Body of pancreas (tissue), 4 donors: ENCODE measurements at regions not wholly inside any gene's neighbourhood (a gene's known extent, or its start where the extent isn't known, plus 50 kb on each side); places are given as distances from the start of the nearest gene placed in this dataset.

Source experiments
- CTCF ChIP-seq, 7 experiments: fragments of 450-650 bp in 4 of 7; fragments of 200-600 bp in 3 of 7; sonication (generic) in 3 of 7; IDR thresholded peaks; one replicate each; pipeline ENCODE4 v1.5.1; 2016 to 2019; ENCODE audit warnings: antibody characterized with exemption in 7 of 7
- POLR2A ChIP-seq, 3 donors: fragments of 450-650 bp; IDR thresholded peaks; one replicate each; pipeline ENCODE4 v1.6.1; 2016; ENCODE audit warnings: antibody characterized with exemption in 3 of 3, mild to moderate bottlenecking in 2 of 3

- TF ChIP-seq CTCF (IDR thresholded peaks at IDR 0.05) (no peak), POLR2A (IDR thresholded peaks at IDR 0.05) (no peak)
Measured at GRCh38 chr21:18722193-18722592, 318.6 kb upstream of the TMPRSS15 start.
